ENCODE measurements at regions not wholly inside any gene's neighbourhood (a gene's known extent, or its start where the extent isn't known, plus 50 kb on each side); places are given as distances from the start of the nearest gene placed in this dataset.
A peak's percentile ranks its signal among the peaks of the same experiment; 100 is the strongest.
"Not testable (repeated sequence)": the region's sequence is repeated elsewhere in the genome, so short reads cannot be mapped to it uniquely, and the experiment has no call there.

GRCh38 chr11:95641495-95641894 lies 148.1 kb downstream of the FAM76B start:
- DNase-seq: peak; percentile 46

- no peak for DNase-seq
Observed at GRCh38 chr11:95638501-95638900, 151.1 kb downstream of the FAM76B start.

DNA sequence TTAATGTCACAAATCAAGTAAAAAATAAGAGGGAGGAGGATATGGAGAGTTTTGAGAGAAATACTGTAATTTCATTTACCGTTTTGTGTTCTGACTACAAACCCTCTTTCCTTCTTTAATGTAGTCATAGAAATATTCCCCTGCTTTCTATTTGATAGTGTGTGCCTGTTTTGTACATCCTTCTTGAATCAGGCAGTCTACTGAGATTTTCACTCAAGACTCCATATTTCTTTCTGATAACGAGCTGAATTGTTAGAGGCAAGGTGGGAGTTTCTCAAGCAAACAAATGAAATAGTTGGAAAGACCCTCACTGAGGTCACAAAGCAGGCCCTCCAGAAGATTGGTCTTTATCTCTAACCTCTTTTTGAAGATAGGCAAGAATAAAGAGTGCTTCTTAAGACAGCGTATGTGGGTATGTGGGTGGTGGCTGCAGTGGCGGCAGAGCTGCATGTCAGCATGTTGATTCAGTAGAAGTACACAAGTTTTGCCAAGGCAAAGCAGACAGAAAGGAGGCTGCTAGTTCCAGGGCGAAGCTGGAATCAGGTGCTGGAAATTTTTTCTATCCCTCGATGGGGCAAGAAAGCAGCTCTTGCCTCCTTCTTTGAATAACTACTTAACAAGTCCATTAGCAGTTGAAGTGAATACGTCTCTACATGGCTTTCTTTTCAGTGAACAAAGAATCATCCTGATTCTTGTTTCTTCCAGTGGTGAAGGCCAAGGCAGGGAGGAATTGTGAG lies 164.2 kb downstream of the FAM76B start:
- DNase-seq: peak; percentile 21

DNA sequence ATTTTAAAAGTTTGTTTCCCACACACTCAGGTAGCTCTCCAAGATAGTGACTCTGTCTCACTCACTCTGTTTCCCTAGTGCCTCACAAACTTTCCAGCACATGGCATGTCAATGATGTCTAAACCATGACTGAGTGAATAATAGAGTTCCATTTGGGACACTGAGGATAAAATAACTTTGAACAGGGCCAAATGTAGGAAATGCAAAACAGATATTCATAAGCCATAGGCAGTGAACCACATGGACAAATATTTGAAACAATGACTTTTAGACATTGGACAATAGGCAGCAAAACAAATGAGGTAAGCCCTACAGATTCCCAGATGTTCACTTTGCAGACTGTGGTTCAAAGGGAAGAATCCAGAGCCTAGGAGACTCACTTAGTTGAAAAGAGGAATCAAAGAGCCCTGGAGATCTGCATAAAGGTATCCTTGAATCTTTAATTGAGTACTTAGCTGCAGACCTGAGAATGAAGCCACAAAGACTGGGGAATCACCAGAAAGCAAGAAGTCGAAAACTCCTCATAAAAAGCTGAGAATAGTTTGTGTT lies 173.3 kb downstream of the FAM76B start:
- DNase-seq: no peak

DNA sequence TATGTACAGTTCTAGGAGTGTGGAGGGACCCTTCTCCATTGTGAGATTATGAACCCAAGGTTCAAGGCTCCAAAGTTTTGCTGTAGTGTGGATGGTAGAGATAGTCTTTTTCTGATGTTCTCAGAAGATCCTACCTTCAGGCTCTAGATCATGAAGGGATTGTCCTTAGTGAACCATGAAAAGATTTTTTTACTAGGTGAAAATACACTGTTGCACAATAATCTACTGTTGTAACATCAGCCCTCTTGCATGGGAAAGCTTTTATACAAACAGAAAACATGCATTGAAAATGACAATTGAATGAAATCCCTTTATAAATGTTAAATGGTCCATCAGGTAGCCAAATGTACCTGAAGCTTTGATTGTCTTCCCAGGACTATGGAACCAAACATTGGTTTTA lies 177.8 kb downstream of the FAM76B start:
- no peak for DNase-seq

DNA sequence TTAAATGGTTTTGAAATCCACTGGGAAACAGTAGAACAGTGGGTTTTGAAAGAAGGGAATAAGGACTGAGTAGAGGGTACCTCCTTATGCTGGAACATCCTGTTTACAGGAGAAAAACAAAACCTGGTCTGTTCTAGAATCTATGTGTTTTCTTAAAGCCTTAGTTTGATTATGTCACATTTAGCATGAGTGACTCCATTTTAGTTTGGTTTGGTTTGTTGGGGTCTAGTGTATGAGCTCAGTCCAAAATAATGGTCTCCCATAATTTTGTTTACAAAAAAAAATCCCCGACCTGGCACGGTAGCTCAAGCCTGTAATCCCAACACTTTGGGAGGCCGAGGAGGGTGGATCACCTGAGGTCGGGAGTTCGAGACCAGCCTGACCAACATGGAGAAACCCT lies 179.4 kb downstream of the FAM76B start:
- DNase-seq: not testable (repeated sequence)

DNA sequence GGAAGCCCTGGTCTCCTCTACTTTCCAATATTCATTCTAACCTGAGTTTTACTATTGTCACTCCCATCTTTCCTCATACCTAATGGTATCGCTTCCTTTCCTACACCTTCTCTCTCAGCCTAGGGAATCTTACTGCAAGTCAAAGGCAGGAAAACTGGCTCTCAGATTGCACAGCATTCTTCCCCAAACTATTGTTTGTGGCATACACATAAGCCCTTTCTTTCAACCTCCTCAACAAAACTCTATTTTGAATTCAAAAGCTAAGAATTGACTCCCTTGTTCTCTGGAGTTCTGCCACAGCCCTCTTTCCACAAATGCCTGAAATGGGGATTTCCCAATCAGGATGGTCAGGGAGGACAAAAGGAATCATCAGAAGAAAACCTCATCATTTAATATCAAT lies 181.5 kb downstream of the FAM76B start:
- DNase-seq: no peak

- DNase-seq: no peak
Observed at GRCh38 chr11:95606824-95607223, 182.8 kb downstream of the FAM76B start.

GRCh38 chr11:95605271-95605940 lies 184.2 kb downstream of the FAM76B start:
- no peak for DNase-seq

DNA sequence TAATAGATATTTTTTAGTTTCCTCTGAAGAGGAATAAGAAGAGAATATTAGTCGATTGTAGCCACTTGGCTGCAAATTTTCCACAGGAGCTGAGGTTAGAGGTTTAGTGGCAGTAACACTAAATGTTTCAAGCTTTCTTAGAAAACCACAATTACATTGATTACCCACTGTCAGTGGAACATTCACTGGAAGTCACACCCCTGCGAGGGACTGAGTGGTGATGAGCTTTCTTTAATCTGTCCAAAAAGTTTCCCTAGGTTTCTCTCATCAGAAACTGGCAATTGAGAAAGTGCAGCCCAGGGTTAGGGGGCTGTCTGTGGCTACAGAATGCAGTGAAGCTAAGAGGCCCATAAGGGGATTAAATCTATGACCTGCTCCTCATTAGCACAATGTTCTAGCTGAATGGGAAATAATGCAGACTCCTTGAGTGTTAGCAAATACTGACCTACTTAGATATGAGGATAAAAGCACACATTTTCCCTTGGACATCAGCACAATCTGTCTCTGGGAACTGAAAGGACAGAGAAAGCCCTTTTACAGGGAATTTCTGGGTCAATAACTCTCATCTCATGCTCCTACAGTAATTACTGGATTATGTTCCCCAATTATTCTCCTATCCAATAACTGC lies 189.5 kb downstream of the FAM76B start:
- peak; percentile 13 for DNase-seq

GRCh38 chr11:95595973-95596489 lies 193.6 kb downstream of the FAM76B start:
- DNase-seq: no peak

DNA sequence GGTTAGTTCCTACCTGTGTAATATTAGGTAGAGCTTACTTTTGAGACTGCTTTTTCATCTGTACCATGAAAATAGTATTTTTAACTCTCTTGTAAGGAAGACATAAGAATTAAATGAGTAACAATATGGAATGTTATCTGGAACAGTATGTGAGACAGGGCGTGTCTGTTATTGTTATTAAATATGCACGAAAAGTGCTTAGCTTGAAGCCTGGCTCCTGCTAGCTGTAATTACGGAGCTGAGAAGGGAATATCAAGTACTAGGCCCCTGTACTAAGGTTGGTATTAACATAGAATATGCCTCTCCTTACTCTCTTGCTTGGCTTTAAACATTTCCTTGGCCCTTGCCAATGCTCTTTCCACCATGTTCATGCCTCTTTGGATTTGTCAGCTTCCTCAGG lies 194.0 kb downstream of the FAM76B start:
- no peak for DNase-seq

DNA sequence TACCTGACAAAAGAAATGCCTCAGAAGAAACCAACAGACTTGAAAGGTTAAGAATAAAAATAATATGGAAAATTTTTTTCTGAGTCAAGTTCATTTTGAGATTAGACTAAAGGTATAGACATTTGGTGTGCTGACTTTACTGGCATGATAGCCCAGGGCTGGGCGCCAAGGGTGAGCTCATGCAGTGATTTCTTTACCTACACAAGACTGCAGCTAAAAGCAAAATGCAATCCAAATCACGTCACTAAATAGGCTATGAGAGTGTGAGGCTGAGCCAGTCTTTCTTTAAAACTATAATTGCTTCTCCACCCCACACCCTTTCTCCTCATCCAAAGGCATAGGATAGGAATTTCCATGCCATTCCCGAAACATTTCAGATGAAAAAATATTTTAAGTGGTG lies 196.5 kb downstream of the FAM76B start:
- no peak for DNase-seq

- DNase-seq: no peak
Observed at GRCh38 chr11:95592471-95592870, 197.1 kb downstream of the FAM76B start.

GRCh38 chr11:95589893-95590612 lies 199.5 kb downstream of the FAM76B start:
- DNase-seq: no peak

DNA sequence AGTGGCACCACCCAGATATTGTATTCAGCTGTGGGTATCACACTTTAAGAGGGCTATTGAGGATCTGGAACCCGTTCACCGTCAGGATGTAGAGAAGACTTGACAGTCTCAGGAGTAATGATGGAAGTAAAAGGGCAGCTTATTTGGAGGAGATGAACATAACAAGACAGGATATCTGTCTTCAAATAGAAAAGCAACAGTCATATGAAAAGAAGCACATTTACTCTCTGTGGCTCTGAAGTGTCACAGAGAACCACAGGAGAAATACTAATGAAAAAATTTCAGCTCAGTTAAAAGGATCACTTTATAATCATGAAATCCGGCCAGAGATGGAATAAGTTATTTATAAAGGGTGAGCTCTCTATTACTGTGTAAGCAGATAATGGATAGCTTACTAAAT lies 200.8 kb downstream of the FAM76B start:
- no peak for DNase-seq

DNA sequence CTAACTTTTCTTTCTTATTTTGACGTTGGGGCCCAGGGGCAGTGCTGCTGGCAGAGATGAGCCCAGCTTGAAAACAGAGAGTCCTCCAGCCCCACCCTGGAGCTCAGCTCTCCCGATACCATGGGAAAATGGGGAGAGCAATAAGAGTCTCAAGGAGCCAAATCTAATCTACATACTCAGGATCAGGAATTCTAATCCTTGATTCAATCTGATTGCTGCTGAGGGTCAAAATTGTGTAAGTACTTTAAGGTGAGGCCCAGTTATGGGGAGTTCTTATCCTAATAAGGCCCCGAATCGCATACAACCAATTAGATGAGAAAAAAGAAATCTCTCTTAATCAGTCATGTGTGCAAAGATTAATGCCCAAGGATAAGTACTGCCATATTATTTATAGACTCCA lies 202.9 kb downstream of the FAM76B start:
- no peak for DNase-seq

- no peak for DNase-seq
Observed at GRCh38 chr11:95586155-95586554, 203.4 kb downstream of the FAM76B start.

GRCh38 chr11:95585752-95586077 lies 203.9 kb downstream of the FAM76B start:
- DNase-seq: no peak

DNA sequence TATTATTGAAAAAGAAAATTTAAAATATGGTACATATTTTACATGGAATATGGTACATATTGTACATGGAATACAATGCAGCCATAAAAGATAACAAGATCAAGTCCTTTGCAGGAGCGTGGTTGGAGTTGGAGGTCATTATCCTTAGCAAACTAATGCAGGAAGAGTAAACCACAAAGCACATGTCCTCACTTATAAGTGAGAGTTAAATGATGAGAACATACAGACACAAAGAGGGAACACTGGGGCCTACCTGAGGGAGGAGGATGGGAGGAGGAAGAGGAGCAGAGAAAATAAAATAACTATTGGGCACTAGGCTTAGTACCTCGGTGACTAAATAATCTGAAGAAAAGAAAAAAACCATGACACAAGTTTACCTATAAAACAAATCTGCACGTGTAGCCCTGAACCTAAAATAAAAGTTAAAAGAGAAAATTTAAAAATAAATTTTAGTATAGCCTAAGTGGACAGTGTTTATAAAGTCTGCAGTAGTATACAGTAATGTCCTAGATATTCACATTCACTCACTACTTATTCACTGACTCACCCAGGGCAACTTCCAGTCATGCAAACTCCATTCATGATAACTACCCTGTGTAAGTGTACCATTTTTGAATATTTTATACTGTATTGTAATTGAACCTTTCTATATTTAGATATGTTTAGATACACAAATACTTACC lies 204.4 kb downstream of the FAM76B start:
- DNase-seq: no peak

GRCh38 chr11:95584589-95584988 lies 205.0 kb downstream of the FAM76B start:
- DNase-seq: no peak

DNA sequence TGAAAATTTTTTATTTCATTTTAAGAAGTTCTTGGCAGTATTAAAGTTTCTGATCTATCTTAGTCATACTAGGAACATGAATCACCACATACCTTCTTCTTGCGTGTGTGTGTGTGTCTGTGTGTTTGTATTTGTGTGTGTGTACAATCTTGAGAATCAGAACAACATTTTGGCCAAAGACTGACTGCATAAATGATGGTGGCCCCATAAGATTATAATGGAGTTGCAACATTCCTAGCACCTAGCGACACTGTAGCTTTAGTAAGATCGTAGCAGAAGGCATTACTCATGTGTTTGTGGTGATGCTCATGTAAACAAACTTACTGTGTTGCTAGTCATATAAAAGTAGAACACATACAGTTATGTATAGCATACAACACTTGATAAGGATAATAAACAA lies 205.4 kb downstream of the FAM76B start:
- no peak for DNase-seq
